ENCODE measurements at regions not wholly inside any gene's neighbourhood (a gene's known extent, or its start where the extent isn't known, plus 50 kb on each side); places are given as distances from the start of the nearest gene placed in this dataset.

- no peak overlapping the region for H3K4me3 Mint-ChIP-seq
- H3K27ac Mint-ChIP-seq: no peak overlapping the region
- no peaks in the 10 kb centered on the region for H3K9me3 Mint-ChIP-seq
- no peaks in the 10 kb centered on the region for H3K4me1 Mint-ChIP-seq
- peaks cover 2% of the 10 kb centered on the region for H3K27me3 Mint-ChIP-seq
- H3K36me3 Mint-ChIP-seq: no peaks in the 10 kb centered on the region
These were observed 126.5 kb downstream of the SLIT2 start for GRCh38 chr4:20378181-20378580.

DNA sequence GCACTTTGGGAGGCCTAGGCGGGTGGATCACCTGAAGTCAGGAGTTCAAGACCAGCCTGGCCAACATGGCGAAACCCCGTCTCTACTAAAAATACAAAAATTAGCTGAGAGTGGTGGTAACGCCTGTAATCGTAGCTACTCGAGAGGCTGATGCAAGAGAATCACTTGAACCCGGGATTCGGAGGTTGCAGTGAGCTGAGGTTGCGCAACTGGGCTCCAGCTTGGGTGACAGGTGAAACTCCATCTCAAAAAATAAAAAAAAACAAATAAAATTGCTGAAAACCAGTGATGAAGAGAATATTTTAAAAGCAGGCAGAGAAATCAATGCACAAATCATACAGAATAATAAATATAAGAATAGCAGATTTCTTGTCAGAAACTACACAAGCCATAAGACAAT is 129.3 kb downstream of the SLIT2 start:
- Mint-ChIP-seq H3K27ac (no peak overlapping the region), H3K27me3 (peaks cover 1% of the 10 kb centered on the region), H3K4me1 (no peaks in the 10 kb centered on the region), H3K4me3 (no peak overlapping the region), H3K36me3 (no peaks in the 10 kb centered on the region), H3K9me3 (no peaks in the 10 kb centered on the region)

DNA sequence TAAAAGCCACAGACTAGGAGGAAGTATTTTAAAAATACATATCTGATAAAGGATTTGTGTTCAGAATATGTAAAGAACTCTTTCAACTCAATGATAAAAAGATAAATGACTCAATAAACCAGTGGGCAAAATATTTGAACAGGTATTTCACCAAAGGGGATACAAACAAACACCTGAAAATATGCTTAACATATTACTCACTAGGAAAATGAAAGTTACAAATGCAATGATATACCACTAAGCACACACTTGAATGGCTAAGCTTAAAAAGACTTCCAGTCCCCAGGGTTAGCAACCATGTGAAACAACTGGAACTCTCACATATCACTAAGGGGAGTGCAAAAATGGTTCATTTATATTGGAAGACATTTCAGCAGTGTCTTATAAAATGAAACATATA is 131.6 kb downstream of the SLIT2 start:
- H3K27me3 Mint-ChIP-seq: peaks cover 1% of the 10 kb centered on the region
- H3K27ac Mint-ChIP-seq: no peak overlapping the region
- no peaks in the 10 kb centered on the region for H3K9me3 Mint-ChIP-seq
- H3K36me3 Mint-ChIP-seq: no peaks in the 10 kb centered on the region
- no peak overlapping the region for H3K4me3 Mint-ChIP-seq
- H3K4me1 Mint-ChIP-seq: no peaks in the 10 kb centered on the region

- no peaks in the 10 kb centered on the region for H3K36me3 Mint-ChIP-seq
- no peaks in the 10 kb centered on the region for H3K4me1 Mint-ChIP-seq
- H3K27me3 Mint-ChIP-seq: peaks cover 1% of the 10 kb centered on the region
- no peak overlapping the region for H3K4me3 Mint-ChIP-seq
- no peak overlapping the region for H3K27ac Mint-ChIP-seq
- no peaks in the 10 kb centered on the region for H3K9me3 Mint-ChIP-seq
These were observed 132.3 kb downstream of the SLIT2 start for GRCh38 chr4:20383969-20384368.

DNA sequence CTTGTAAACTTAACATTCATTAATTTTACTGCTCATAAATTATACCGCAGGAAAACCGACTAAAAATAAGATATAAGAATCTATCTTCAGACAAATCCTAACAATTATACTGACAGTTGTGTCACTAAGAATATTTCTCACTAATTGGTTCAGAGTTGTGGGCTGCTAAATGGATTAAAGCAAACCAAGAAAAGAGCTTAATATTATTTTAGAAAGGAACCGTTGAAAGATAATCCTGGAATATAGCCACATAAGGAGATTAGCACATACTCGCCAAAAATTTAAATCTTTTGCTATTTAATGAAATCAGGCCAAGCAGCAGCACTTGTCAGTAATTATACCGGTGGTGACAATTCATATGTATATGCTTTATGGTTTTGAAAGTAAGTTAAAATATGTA is 132.8 kb downstream of the SLIT2 start:
- Mint-ChIP-seq H3K4me1 (no peaks in the 10 kb centered on the region), H3K27ac (no peak overlapping the region), H3K4me3 (no peak overlapping the region), H3K27me3 (peaks cover 1% of the 10 kb centered on the region), H3K9me3 (no peaks in the 10 kb centered on the region), H3K36me3 (no peaks in the 10 kb centered on the region)

DNA sequence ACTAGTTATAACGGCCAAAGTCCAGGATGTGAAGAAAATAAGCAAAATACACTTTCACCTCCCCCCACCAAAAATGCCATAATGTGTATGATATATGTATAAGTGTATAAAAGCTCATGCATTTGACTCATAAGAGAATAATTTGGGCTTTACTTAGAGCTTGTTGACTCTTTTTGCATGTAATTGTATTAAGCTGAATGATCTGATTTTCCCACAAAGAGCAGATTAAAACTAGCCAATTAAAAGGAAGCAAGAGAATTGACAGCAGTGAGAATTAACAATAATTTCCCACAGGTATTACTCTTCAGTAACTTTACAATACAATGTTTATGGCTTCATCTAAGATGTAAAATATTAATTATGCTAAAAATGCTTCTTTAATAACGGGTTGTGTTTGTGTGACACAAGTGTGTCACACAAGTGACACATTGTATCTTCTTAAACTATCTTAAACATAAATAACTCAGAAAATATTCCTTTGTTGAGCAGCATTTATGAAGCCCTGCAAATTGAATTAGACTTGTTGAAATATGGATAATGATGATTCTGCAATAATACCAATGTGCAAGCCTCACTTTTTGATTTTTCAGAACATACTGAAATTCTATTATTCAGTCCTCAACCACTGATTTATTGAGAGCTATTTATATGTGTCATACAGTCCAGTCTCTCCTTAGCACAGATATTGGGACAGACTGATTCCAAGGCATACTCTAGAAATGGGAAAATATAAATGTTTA is 134.5 kb downstream of the SLIT2 start:
- no peak overlapping the region for H3K4me3 Mint-ChIP-seq

DNA sequence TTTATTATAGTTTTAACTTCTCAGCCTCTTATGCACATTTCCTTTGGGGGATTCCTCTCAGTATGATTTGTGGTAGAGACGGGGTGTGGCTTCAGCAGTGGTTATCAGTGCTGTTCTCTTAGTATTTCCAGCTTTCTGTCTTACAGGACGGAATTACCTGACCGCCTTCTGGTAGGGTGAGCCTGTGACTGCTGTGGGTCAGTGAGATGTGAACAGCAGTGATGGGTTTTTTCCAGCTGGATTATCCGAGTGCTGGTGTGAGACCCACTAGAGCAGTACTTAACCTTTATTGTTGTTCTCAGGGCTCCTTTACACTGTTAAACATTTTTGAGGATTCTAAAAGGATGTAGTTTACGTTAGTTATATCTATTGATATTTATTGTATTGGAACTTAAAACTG is 135.2 kb downstream of the SLIT2 start:
- Mint-ChIP-seq H3K27ac (no peak overlapping the region), H3K27me3 (peaks cover 1% of the 10 kb centered on the region), H3K9me3 (no peaks in the 10 kb centered on the region), H3K36me3 (no peaks in the 10 kb centered on the region), H3K4me1 (no peaks in the 10 kb centered on the region), H3K4me3 (no peak overlapping the region)

More for the DNA sequence above, 134.5 kb downstream of the SLIT2 start:
- Mint-ChIP-seq H3K9me3 (no peaks in the 10 kb centered on the region), H3K27me3 (peaks cover 1% of the 10 kb centered on the region), H3K36me3 (no peaks in the 10 kb centered on the region), H3K4me1 (no peaks in the 10 kb centered on the region), H3K27ac (no peak overlapping the region)

- Mint-ChIP-seq H3K4me1 (no peaks in the 10 kb centered on the region), H3K27ac (no peak overlapping the region), H3K36me3 (no peaks in the 10 kb centered on the region), H3K4me3 (no peak overlapping the region), H3K27me3 (no peaks in the 10 kb centered on the region), H3K9me3 (no peaks in the 10 kb centered on the region)
These were observed 139.5 kb downstream of the SLIT2 start for GRCh38 chr4:20391198-20391597.

GRCh38 chr4:20391912-20392311 is 140.2 kb downstream of the SLIT2 start:
- Mint-ChIP-seq H3K36me3 (no peaks in the 10 kb centered on the region), H3K27me3 (no peaks in the 10 kb centered on the region), H3K4me1 (no peaks in the 10 kb centered on the region), H3K4me3 (no peak overlapping the region), H3K27ac (no peak overlapping the region), H3K9me3 (no peaks in the 10 kb centered on the region)

DNA sequence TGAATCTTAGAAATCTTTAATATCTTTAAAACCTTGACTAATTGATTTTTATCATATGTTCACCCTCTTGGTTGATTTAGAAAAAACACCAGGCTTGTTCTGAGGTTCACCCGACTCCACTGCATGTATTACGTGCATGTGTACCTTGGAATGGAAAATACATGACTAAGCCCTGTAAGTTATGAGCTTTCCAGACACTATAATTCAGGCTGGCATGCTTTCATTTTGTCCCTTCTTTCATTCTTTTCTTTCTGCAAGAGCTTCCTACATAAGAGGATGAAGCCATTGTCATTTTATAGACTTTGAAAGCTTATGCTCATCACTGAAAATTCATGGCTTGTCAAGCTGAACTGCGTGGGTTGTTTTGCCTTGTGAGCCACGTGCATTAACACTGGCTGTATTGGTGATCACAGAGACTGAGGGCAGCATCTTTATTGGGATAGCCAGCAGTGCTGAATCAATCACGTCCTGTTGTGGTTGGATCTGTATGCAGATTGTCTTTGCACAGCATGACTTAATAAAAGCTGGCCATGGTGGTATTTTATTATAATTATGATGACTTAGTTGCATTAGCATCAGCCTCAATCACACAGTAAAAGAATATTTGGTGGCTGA is 141.9 kb downstream of the SLIT2 start:
- Mint-ChIP-seq H3K9me3 (no peaks in the 10 kb centered on the region), H3K4me1 (no peaks in the 10 kb centered on the region), H3K4me3 (no peak overlapping the region), H3K36me3 (no peaks in the 10 kb centered on the region), H3K27me3 (peaks cover 4% of the 10 kb centered on the region), H3K27ac (no peak overlapping the region)

DNA sequence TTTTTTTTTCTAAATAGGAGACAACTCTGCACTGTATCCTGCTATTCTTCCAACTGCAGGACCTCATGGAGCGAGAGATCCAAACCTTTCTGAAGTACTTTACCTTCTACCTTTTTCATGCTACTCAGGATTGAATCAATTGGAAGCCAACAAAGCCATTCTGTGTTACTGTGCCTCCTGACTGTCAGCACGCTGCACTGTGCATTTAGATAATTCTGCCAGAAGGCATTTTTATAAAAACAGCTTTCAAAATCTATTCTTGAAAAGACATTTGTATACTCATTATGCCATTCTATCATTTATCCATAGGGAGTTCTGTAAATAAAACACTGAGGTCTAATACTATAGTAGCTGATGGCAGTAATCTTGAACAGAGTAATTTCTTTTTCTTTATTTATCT is 142.8 kb downstream of the SLIT2 start:
- no peaks in the 10 kb centered on the region for H3K9me3 Mint-ChIP-seq
- no peaks in the 10 kb centered on the region for H3K36me3 Mint-ChIP-seq
- no peak overlapping the region for H3K4me3 Mint-ChIP-seq
- no peaks in the 10 kb centered on the region for H3K4me1 Mint-ChIP-seq
- no peak overlapping the region for H3K27ac Mint-ChIP-seq
- peaks cover 6% of the 10 kb centered on the region for H3K27me3 Mint-ChIP-seq

- H3K27me3 Mint-ChIP-seq: peaks cover 6% of the 10 kb centered on the region
- no peak overlapping the region for H3K4me3 Mint-ChIP-seq
- H3K9me3 Mint-ChIP-seq: no peaks in the 10 kb centered on the region
- H3K36me3 Mint-ChIP-seq: no peaks in the 10 kb centered on the region
- H3K27ac Mint-ChIP-seq: no peak overlapping the region
- H3K4me1 Mint-ChIP-seq: no peaks in the 10 kb centered on the region
These were observed 143.6 kb downstream of the SLIT2 start for GRCh38 chr4:20395160-20395773.

DNA sequence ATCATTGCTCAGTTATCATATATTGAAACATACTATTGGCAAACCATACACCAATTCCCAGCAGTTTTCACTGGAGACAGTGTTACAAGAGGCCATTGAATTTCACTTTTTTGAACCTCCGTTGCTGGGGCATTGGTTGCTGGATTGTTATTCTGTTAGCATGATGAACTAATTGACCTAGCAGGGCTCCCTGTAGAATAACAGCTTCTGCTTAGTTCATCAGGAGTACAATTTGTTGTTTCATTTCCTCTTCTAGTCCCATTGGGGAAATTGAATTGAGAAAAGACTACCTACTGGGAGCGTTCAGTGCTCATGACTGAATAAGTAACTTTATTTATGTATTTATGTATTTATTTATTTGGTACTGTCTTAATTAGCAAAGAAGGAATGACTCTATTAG is 151.6 kb downstream of the SLIT2 start:
- H3K9me3 Mint-ChIP-seq: no peaks in the 10 kb centered on the region
- no peaks in the 10 kb centered on the region for H3K4me1 Mint-ChIP-seq
- H3K36me3 Mint-ChIP-seq: no peaks in the 10 kb centered on the region
- H3K4me3 Mint-ChIP-seq: no peak overlapping the region
- peaks cover 1% of the 10 kb centered on the region for H3K27me3 Mint-ChIP-seq
- no peak overlapping the region for H3K27ac Mint-ChIP-seq

- Mint-ChIP-seq H3K27ac (no peak overlapping the region), H3K27me3 (peaks cover 1% of the 10 kb centered on the region), H3K36me3 (no peaks in the 10 kb centered on the region), H3K4me1 (no peaks in the 10 kb centered on the region), H3K4me3 (no peak overlapping the region), H3K9me3 (no peaks in the 10 kb centered on the region)
These were observed 152.1 kb downstream of the SLIT2 start for GRCh38 chr4:20403846-20404245.

- H3K27me3 Mint-ChIP-seq: no peaks in the 10 kb centered on the region
- H3K9me3 Mint-ChIP-seq: no peaks in the 10 kb centered on the region
- H3K27ac Mint-ChIP-seq: no peak overlapping the region
- H3K36me3 Mint-ChIP-seq: no peaks in the 10 kb centered on the region
- no peak overlapping the region for H3K4me3 Mint-ChIP-seq
- no peaks in the 10 kb centered on the region for H3K4me1 Mint-ChIP-seq
These were observed 156.9 kb downstream of the SLIT2 start for GRCh38 chr4:20408611-20409010.

DNA sequence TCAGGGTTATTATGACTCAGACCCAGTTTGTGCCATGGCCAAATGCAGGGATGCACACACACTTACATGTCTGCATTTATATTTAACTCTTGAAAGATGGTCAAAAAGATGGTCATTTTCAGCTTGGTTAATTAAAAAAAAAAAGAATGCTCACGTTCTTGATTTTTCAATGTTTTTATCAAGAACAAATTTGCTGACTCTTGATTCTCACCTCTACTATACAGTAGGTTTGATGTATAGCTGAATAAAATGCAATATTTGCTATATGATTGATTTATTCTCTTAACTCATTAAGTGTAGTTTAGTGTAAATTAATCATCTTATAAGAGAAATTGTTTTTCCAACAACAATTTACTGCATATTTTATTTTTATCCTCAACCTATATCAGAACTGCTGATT is 160.4 kb downstream of the SLIT2 start:
- Mint-ChIP-seq H3K36me3 (no peaks in the 10 kb centered on the region), H3K4me3 (no peak overlapping the region), H3K9me3 (no peaks in the 10 kb centered on the region), H3K27ac (no peak overlapping the region), H3K27me3 (peaks cover 3% of the 10 kb centered on the region), H3K4me1 (no peaks in the 10 kb centered on the region)
